ENCODE measurements at regions not wholly inside any gene's neighbourhood (a gene's known extent, or its start where the extent isn't known, plus 50 kb on each side); places are given as distances from the start of the nearest gene placed in this dataset.

DNA sequence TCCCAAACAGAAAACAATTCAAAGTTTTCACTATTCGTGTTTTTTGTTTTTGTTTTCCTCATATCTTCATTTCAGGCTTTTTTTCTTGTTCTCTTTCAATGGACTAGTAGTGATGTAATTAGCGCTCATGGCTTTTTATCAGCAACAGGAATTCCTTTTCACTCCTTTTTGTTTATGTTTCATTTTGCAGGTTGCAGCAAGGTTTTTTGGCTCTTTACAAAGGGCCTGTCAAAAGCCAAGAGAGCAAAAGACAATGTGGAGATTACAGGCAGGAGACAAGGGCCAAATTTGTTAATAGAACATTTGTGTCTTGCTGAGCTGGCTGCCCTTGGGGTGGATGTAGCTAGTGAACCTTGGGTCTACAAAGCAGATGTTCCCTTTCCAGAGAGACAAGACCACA lies 467.4 kb upstream of the CDH20 start (continued):
- TF ChIP-seq, protein P1, sequence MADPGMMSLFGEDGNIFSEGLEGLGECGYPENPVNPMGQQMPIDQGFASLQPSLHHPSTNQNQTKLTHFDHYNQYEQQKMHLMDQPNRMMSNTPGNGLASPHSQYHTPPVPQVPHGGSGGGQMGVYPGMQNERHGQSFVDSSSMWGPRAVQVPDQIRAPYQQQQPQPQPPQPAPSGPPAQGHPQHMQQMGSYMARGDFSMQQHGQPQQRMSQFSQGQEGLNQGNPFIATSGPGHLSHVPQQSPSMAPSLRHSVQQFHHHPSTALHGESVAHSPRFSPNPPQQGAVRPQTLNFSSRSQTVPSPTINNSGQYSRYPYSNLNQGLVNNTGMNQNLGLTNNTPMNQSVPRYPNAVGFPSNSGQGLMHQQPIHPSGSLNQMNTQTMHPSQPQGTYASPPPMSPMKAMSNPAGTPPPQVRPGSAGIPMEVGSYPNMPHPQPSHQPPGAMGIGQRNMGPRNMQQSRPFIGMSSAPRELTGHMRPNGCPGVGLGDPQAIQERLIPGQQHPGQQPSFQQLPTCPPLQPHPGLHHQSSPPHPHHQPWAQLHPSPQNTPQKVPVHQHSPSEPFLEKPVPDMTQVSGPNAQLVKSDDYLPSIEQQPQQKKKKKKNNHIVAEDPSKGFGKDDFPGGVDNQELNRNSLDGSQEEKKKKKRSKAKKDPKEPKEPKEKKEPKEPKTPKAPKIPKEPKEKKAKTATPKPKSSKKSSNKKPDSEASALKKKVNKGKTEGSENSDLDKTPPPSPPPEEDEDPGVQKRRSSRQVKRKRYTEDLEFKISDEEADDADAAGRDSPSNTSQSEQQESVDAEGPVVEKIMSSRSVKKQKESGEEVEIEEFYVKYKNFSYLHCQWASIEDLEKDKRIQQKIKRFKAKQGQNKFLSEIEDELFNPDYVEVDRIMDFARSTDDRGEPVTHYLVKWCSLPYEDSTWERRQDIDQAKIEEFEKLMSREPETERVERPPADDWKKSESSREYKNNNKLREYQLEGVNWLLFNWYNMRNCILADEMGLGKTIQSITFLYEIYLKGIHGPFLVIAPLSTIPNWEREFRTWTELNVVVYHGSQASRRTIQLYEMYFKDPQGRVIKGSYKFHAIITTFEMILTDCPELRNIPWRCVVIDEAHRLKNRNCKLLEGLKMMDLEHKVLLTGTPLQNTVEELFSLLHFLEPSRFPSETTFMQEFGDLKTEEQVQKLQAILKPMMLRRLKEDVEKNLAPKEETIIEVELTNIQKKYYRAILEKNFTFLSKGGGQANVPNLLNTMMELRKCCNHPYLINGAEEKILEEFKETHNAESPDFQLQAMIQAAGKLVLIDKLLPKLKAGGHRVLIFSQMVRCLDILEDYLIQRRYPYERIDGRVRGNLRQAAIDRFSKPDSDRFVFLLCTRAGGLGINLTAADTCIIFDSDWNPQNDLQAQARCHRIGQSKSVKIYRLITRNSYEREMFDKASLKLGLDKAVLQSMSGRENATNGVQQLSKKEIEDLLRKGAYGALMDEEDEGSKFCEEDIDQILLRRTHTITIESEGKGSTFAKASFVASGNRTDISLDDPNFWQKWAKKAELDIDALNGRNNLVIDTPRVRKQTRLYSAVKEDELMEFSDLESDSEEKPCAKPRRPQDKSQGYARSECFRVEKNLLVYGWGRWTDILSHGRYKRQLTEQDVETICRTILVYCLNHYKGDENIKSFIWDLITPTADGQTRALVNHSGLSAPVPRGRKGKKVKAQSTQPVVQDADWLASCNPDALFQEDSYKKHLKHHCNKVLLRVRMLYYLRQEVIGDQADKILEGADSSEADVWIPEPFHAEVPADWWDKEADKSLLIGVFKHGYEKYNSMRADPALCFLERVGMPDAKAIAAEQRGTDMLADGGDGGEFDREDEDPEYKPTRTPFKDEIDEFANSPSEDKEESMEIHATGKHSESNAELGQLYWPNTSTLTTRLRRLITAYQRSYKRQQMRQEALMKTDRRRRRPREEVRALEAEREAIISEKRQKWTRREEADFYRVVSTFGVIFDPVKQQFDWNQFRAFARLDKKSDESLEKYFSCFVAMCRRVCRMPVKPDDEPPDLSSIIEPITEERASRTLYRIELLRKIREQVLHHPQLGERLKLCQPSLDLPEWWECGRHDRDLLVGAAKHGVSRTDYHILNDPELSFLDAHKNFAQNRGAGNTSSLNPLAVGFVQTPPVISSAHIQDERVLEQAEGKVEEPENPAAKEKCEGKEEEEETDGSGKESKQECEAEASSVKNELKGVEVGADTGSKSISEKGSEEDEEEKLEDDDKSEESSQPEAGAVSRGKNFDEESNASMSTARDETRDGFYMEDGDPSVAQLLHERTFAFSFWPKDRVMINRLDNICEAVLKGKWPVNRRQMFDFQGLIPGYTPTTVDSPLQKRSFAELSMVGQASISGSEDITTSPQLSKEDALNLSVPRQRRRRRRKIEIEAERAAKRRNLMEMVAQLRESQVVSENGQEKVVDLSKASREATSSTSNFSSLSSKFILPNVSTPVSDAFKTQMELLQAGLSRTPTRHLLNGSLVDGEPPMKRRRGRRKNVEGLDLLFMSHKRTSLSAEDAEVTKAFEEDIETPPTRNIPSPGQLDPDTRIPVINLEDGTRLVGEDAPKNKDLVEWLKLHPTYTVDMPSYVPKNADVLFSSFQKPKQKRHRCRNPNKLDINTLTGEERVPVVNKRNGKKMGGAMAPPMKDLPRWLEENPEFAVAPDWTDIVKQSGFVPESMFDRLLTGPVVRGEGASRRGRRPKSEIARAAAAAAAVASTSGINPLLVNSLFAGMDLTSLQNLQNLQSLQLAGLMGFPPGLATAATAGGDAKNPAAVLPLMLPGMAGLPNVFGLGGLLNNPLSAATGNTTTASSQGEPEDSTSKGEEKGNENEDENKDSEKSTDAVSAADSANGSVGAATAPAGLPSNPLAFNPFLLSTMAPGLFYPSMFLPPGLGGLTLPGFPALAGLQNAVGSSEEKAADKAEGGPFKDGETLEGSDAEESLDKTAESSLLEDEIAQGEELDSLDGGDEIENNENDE (IDR thresholded peaks at IDR 0.05; ENCODE audit: insufficient replicate concordance, low read length), result no peak
- TF ChIP-seq JUN (IDR thresholded peaks at IDR 0.05; ENCODE audit: low read depth, low read length) (no peak), POU5F1 (IDR thresholded peaks at IDR 0.05; ENCODE audit: low read depth, low read length) (no peak), SRF (IDR thresholded peaks at IDR 0.05; ENCODE audit: low read depth, low read length) (no peak), KDM1A (IDR thresholded peaks at IDR 0.05; ENCODE audit: borderline replicate concordance, low read length) (no peak), POLR2AphosphoS5 (IDR thresholded peaks at IDR 0.05; ENCODE audit: low read depth, low read length) (no peak), CTBP2 (IDR thresholded peaks at IDR 0.05; ENCODE audit: borderline replicate concordance, insufficient read depth, insufficient read length, low read length) (no peak), GABPA (IDR thresholded peaks at IDR 0.05; ENCODE audit: borderline replicate concordance, insufficient read depth, low read length) (no peak)
- TF ChIP-seq, protein P2, sequence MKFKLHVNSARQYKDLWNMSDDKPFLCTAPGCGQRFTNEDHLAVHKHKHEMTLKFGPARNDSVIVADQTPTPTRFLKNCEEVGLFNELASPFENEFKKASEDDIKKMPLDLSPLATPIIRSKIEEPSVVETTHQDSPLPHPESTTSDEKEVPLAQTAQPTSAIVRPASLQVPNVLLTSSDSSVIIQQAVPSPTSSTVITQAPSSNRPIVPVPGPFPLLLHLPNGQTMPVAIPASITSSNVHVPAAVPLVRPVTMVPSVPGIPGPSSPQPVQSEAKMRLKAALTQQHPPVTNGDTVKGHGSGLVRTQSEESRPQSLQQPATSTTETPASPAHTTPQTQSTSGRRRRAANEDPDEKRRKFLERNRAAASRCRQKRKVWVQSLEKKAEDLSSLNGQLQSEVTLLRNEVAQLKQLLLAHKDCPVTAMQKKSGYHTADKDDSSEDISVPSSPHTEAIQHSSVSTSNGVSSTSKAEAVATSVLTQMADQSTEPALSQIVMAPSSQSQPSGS (IDR thresholded peaks at IDR 0.05; ENCODE audit: low read length), result no peak

Data from H1 (cell line).